ENCODE measurements at regions not wholly inside any gene's neighbourhood (a gene's known extent, or its start where the extent isn't known, plus 50 kb on each side); places are given as distances from the start of the nearest gene placed in this dataset.

GRCh38 chr2:226378753-226379705 lies 420.6 kb downstream of the IRS1 start:
- DNase-seq (ENCODE audit: low spot score): peak; percentile 2

- no peak for DNase-seq (ENCODE audit: low spot score)
Observed at GRCh38 chr2:226376516-226377180, 423.0 kb downstream of the IRS1 start.

- DNase-seq (ENCODE audit: low spot score): no peak
Observed at GRCh38 chr2:226366920-226367319, 432.7 kb downstream of the IRS1 start.

GRCh38 chr2:226364217-226364616 lies 435.4 kb downstream of the IRS1 start:
- DNase-seq (ENCODE audit: low spot score): no peak

- no peak for DNase-seq (ENCODE audit: low spot score)
Observed at GRCh38 chr2:226362980-226363379, 436.6 kb downstream of the IRS1 start.

- no peak for DNase-seq (ENCODE audit: low spot score)
Observed at GRCh38 chr2:226360658-226361057, 439.0 kb downstream of the IRS1 start.

GRCh38 chr2:226358688-226359087 lies 440.9 kb downstream of the IRS1 start:
- DNase-seq (ENCODE audit: low spot score): no peak

GRCh38 chr2:226357816-226358215 lies 441.8 kb downstream of the IRS1 start:
- DNase-seq (ENCODE audit: low spot score): no peak

- DNase-seq (ENCODE audit: low spot score): no peak
Observed at GRCh38 chr2:226355600-226355999, 444.0 kb downstream of the IRS1 start.

GRCh38 chr2:226354434-226354833 lies 445.2 kb downstream of the IRS1 start:
- DNase-seq (ENCODE audit: low spot score): no peak

GRCh38 chr2:226352941-226353560 lies 446.6 kb downstream of the IRS1 start:
- DNase-seq (ENCODE audit: low spot score): no peak

GRCh38 chr2:226351711-226352110 lies 447.9 kb downstream of the IRS1 start:
- no peak for DNase-seq (ENCODE audit: low spot score)

GRCh38 chr2:226339616-226340015 lies 460.0 kb downstream of the IRS1 start:
- no peak for DNase-seq (ENCODE audit: low spot score)

- DNase-seq (ENCODE audit: low spot score): peak; percentile 7
Observed at GRCh38 chr2:226338825-226339224, 460.8 kb downstream of the IRS1 start.

- DNase-seq (ENCODE audit: low spot score): no peak
Observed at GRCh38 chr2:226337941-226338600, 461.5 kb downstream of the IRS1 start.

GRCh38 chr2:226336283-226336682 lies 463.3 kb downstream of the IRS1 start:
- DNase-seq (ENCODE audit: low spot score): no peak

- no peak for DNase-seq (ENCODE audit: low spot score)
Observed at GRCh38 chr2:226334981-226335720, 464.5 kb downstream of the IRS1 start.

GRCh38 chr2:226333388-226333787 lies 466.2 kb downstream of the IRS1 start:
- DNase-seq (ENCODE audit: low spot score): no peak

- DNase-seq (ENCODE audit: low spot score): no peak
Observed at GRCh38 chr2:226330206-226330605, 469.4 kb downstream of the IRS1 start.

- DNase-seq (ENCODE audit: low spot score): no peak
Observed at GRCh38 chr2:226329180-226329579, 470.4 kb downstream of the IRS1 start.

- peak; percentile 11 for DNase-seq (ENCODE audit: low spot score)
Observed at GRCh38 chr2:226327830-226328229, 471.8 kb downstream of the IRS1 start.

- no peak for DNase-seq (ENCODE audit: low spot score)
Observed at GRCh38 chr2:226325526-226325925, 474.1 kb downstream of the IRS1 start.

Measured in LoVo (cell line).